ENCODE measurements at regions not wholly inside any gene's neighbourhood (a gene's known extent, or its start where the extent isn't known, plus 50 kb on each side); places are given as distances from the start of the nearest gene placed in this dataset.

GRCh38 chr3:163563485-163563884 lies 1514.8 kb downstream of the SI start:
- Histone ChIP-seq H3K9me1 (replicated peaks; ENCODE audit: control insufficient read depth, extremely low read depth, insufficient read depth, low read length) (no peaks in the 10 kb centered on the region), H2AFZ (ENCODE audit: low read depth, low read length) (no peak overlapping the region), H3K27me3 (ENCODE audit: control insufficient read depth in 2 of 2, insufficient read depth in 2 of 2, low read length in 2 of 2) (no peaks in the 10 kb centered on the region), H3K4me3 (replicated peaks in 1 of 3; ENCODE audit: insufficient read depth in 1 of 3, low read depth in 1 of 3, low read length in 3 of 3) (no peak overlapping the region), H3K4me1 (ENCODE audit: control insufficient read depth, extremely low read depth, insufficient read depth, low read length) (no peaks in the 10 kb centered on the region), H3K9me3 (replicated peaks; ENCODE audit: control insufficient read depth, insufficient read depth, low read length) (peaks cover 2% of the 10 kb centered on the region), H3K36me3 (ENCODE audit: control insufficient read depth in 2 of 2, extremely low read depth in 1 of 2, insufficient read depth in 2 of 2, low read length in 2 of 2) (no peaks in the 10 kb centered on the region), H3K79me2 (ENCODE audit: control insufficient read depth, insufficient read depth, low read length) (no peaks in the 10 kb centered on the region), H3K27ac (ENCODE audit: insufficient read depth, low read depth, low read length) (no peak overlapping the region), H4K20me1 (replicated peaks; ENCODE audit: control insufficient read depth, extremely low read depth, insufficient read depth, low read length) (no peaks in the 10 kb centered on the region), H3K9ac (replicated peaks; ENCODE audit: extremely low read depth, insufficient read depth, low read length) (no peak overlapping the region), H3K4me2 (ENCODE audit: insufficient read depth, low read length) (no peak overlapping the region)
- intact Hi-C loops (cut with micrococcal nuclease) (no loop called here), dilution Hi-C loops (cut with MboI; ENCODE audit: extremely low pct_ligation_motif_present, low sequenced_read_pairs) (no loop called here)
- DNase-seq (ENCODE audit: low read depth, low spot score), result no peak
- ChIA-PET CTCF (no interaction called here), POLR2A (no interaction called here)
- no peak for TF ChIP-seq FOS (IDR thresholded peaks at IDR 0.05; ENCODE audit: borderline replicate concordance, insufficient read depth, low read length)
- no peak for TF ChIP-seq CTCF (IDR thresholded peaks at IDR 0.05; ENCODE audit: extremely low read depth in 1 of 2, insufficient read depth in 1 of 2, low read depth in 1 of 2, low read length in 2 of 2)
- no peak for TF ChIP-seq EZH2 (IDR thresholded peaks at IDR 0.05; ENCODE audit: borderline replicate concordance, low read depth, low read length, severe bottlenecking)
- TF ChIP-seq MYC (IDR thresholded peaks at IDR 0.05; ENCODE audit: low read depth, low read length), result no peak
- no peak for TF ChIP-seq MAX (IDR thresholded peaks at IDR 0.05; ENCODE audit: insufficient read depth, insufficient read length)
- TF ChIP-seq POLR2A (IDR thresholded peaks at IDR 0.05; ENCODE audit: low read depth, low read length), result no peak
- no peak for TF ChIP-seq JUN (IDR thresholded peaks at IDR 0.05; ENCODE audit: borderline replicate concordance, insufficient read depth, insufficient read length, low read depth)
- TF ChIP-seq POLR2AphosphoS5 (IDR thresholded peaks at IDR 0.05; ENCODE audit: insufficient read depth, low read depth, low read length), result no peak
- TF ChIP-seq GATA2 (IDR thresholded peaks at IDR 0.05; ENCODE audit: insufficient read depth, insufficient read length, low read depth, low read length), result no peak
- no TSS peak for BruUV-seq (replicated peaks)
- FAIRE-seq, result no peak

Measured in endothelial cell of umbilical vein (primary cell).